ENCODE measurements at regions not wholly inside any gene's neighbourhood (a gene's known extent, or its start where the extent isn't known, plus 50 kb on each side); places are given as distances from the start of the nearest gene placed in this dataset.

GRCh38 chr9:80811003-80811402 lies 878.3 kb downstream of the TLE1 start:
- no peaks in the 10 kb centered on the region for H3K4me1 ChIP-seq (ENCODE audit: low read length)
- no peak for DNase-seq
- no peaks in the 10 kb centered on the region for H4K20me1 ChIP-seq (ENCODE audit: insufficient read depth, low read length)

GRCh38 chr9:80806671-80807070 lies 882.7 kb downstream of the TLE1 start:
- Histone ChIP-seq H3K4me3 (ENCODE audit: low read length) (no peak overlapping the region), H4K20me1 (ENCODE audit: insufficient read depth, low read length) (no peaks in the 10 kb centered on the region), H3K27ac (ENCODE audit: low read length) (no peak overlapping the region), H3K79me2 (ENCODE audit: low read length) (no peaks in the 10 kb centered on the region), H3K36me3 (replicated peaks; ENCODE audit: insufficient read depth, low read length) (no peaks in the 10 kb centered on the region), H3K9me3 (replicated peaks; ENCODE audit: insufficient read depth, low read length) (no peaks in the 10 kb centered on the region; the same call in 1 of the 2 replicates), H3F3A (ENCODE audit: insufficient read depth, low read length) (no peaks in the 10 kb centered on the region), H3K9me2 (replicated peaks; ENCODE audit: insufficient read depth, low read length) (no peaks in the 10 kb centered on the region), H2AFZ (ENCODE audit: low read length) (no peak overlapping the region), H3K9ac (ENCODE audit: low read length) (no peak overlapping the region), H3K4me1 (ENCODE audit: low read length) (no peaks in the 10 kb centered on the region), H3K4me2 (ENCODE audit: low read depth, low read length) (no peak overlapping the region), H3K27me3 (replicated peaks; ENCODE audit: insufficient read depth, low read length) (no peaks in the 10 kb centered on the region)
- TF ChIP-seq EZH2 (optimal IDR thresholded peaks at IDR 0.05; ENCODE audit: low read depth, low read length) (no peak), EZH2phosphoT487 (IDR thresholded peaks at IDR 0.05; ENCODE audit: low read length) (no peak), CTCF (IDR thresholded peaks at IDR 0.05; ENCODE audit: low read length) (no peak)
- DNase-seq, result no peak

More at GRCh38 chr9:80811003-80811402, 878.3 kb downstream of the TLE1 start:
- H3F3A ChIP-seq (ENCODE audit: insufficient read depth, low read length), result no peaks in the 10 kb centered on the region
- H3K79me2 ChIP-seq (ENCODE audit: low read length), result no peaks in the 10 kb centered on the region
- TF ChIP-seq EZH2 (optimal IDR thresholded peaks at IDR 0.05; ENCODE audit: low read depth, low read length), result no peak
- TF ChIP-seq EZH2phosphoT487 (IDR thresholded peaks at IDR 0.05; ENCODE audit: low read length), result no peak
- no peak for TF ChIP-seq CTCF (IDR thresholded peaks at IDR 0.05; ENCODE audit: low read length)
- H3K4me3 ChIP-seq (ENCODE audit: low read length), result no peak overlapping the region
- no peaks in the 10 kb centered on the region for H3K27me3 ChIP-seq (replicated peaks; ENCODE audit: insufficient read depth, low read length)
- no peaks in the 10 kb centered on the region for H3K36me3 ChIP-seq (replicated peaks; ENCODE audit: insufficient read depth, low read length)
- no peaks in the 10 kb centered on the region; the same call in 1 of the 2 replicates for H3K9me3 ChIP-seq (replicated peaks; ENCODE audit: insufficient read depth, low read length)
- no peak overlapping the region for H3K27ac ChIP-seq (ENCODE audit: low read length)
- H3K9me2 ChIP-seq (replicated peaks; ENCODE audit: insufficient read depth, low read length), result no peaks in the 10 kb centered on the region
- no peak overlapping the region for H3K9ac ChIP-seq (ENCODE audit: low read length)
- no peak overlapping the region for H2AFZ ChIP-seq (ENCODE audit: low read length)
- H3K4me2 ChIP-seq (ENCODE audit: low read depth, low read length), result no peak overlapping the region

- TF ChIP-seq EZH2 (optimal IDR thresholded peaks at IDR 0.05; ENCODE audit: low read depth, low read length) (no peak), EZH2phosphoT487 (IDR thresholded peaks at IDR 0.05; ENCODE audit: low read length) (no peak), CTCF (IDR thresholded peaks at IDR 0.05; ENCODE audit: low read length) (no peak)
- H3K4me1 ChIP-seq (ENCODE audit: low read length), result no peaks in the 10 kb centered on the region
These were observed 884.5 kb downstream of the TLE1 start for GRCh38 chr9:80804873-80805272.

More at GRCh38 chr9:80804873-80805272, 884.5 kb downstream of the TLE1 start:
- H3K9me3 ChIP-seq (replicated peaks; ENCODE audit: insufficient read depth, low read length), result no peaks in the 10 kb centered on the region; the same call in 1 of the 2 replicates
- H3K27me3 ChIP-seq (replicated peaks; ENCODE audit: insufficient read depth, low read length), result no peaks in the 10 kb centered on the region
- H3K36me3 ChIP-seq (replicated peaks; ENCODE audit: insufficient read depth, low read length), result no peaks in the 10 kb centered on the region
- H3K27ac ChIP-seq (ENCODE audit: low read length), result no peak overlapping the region
- DNase-seq, result no peak
- H2AFZ ChIP-seq (ENCODE audit: low read length), result no peak overlapping the region
- H3K9ac ChIP-seq (ENCODE audit: low read length), result no peak overlapping the region
- no peak overlapping the region for H3K4me2 ChIP-seq (ENCODE audit: low read depth, low read length)
- no peaks in the 10 kb centered on the region for H3K9me2 ChIP-seq (replicated peaks; ENCODE audit: insufficient read depth, low read length)
- no peaks in the 10 kb centered on the region for H4K20me1 ChIP-seq (ENCODE audit: insufficient read depth, low read length)
- no peaks in the 10 kb centered on the region for H3F3A ChIP-seq (ENCODE audit: insufficient read depth, low read length)
- H3K79me2 ChIP-seq (ENCODE audit: low read length), result no peaks in the 10 kb centered on the region
- no peak overlapping the region for H3K4me3 ChIP-seq (ENCODE audit: low read length)
